IMR-90 (cell line): ENCODE measurements at regions not wholly inside any gene's neighbourhood (a gene's known extent, or its start where the extent isn't known, plus 50 kb on each side); places are given as distances from the start of the nearest gene placed in this dataset.

Experiments
- ATAC-seq: fragments of 200-7000 bp; cut with Tn5 transposase; 2 replicates; pipeline ENCODE4 v1.9.1; 2020; ENCODE audit warnings: low read depth, mild to moderate bottlenecking, moderate library complexity
- BruUV-seq: library from RNA; stranded (reverse); fragments of 400-500 nt; replicated peaks from 2 replicates; lab custom pipeline; 2021; lab: Mats Ljungman, UMichigan
- CTCF ChIA-PET: fragments of 300-600 bp; formaldehyde crosslinking; extraction: SDS; loops from one replicate; lab custom pipeline; 2021; ENCODE audit warnings: antibody characterized with exemption; lab: Yijun Ruan, JAX
- POLR2A ChIA-PET: fragments of 300-600 bp; sonication (Branson Sonifier 250); formaldehyde crosslinking; loops from one replicate; lab custom pipeline; 2022; ENCODE audit warnings: antibody characterized with exemption; ENCODE audit not compliant: unreplicated experiment; lab: Charles Lee
- DNase-seq: peaks from one replicate; pipeline ENCODE4 v3.0.0; 2013
- H2AFZ ChIP-seq: replicated peaks from 2 replicates; pipeline ENCODE3; 2013; ENCODE audit warnings: low read length, mild to moderate bottlenecking; ENCODE audit not compliant: poor library complexity
- H2AK5ac ChIP-seq: 2 replicates; pipeline ENCODE4 v1.6.1; 2013; ENCODE audit warnings: low read depth, low read length, inconsistent platforms
- H2AK9ac ChIP-seq: replicated peaks from 2 replicates; pipeline ENCODE3; 2013; ENCODE audit warnings: mild to moderate bottlenecking, low read depth, low read length, moderate library complexity; ENCODE audit not compliant: poor library complexity
- H2BK120ac ChIP-seq: 2 replicates; pipeline ENCODE4 v1.6.1; 2013; ENCODE audit warnings: low read depth, low read length, inconsistent platforms
- H2BK15ac ChIP-seq: 3 replicates; pipeline ENCODE4 v1.6.1; 2013; ENCODE audit warnings: low read depth, low read length, inconsistent platforms
- H2BK20ac ChIP-seq: 2 replicates; pipeline ENCODE4 v1.6.1; 2013; ENCODE audit warnings: low read depth, mild to moderate bottlenecking, inconsistent platforms, low read length, moderate library complexity
- H2BK5ac ChIP-seq: 2 replicates; pipeline ENCODE4 v1.6.1; 2013; ENCODE audit warnings: mild to moderate bottlenecking, low read depth, low read length, inconsistent platforms; ENCODE audit not compliant: poor library complexity, severe bottlenecking
- H3K14ac ChIP-seq: replicated peaks from 2 replicates; pipeline ENCODE4 v1.6.1; 2013; ENCODE audit warnings: low read depth, low read length, inconsistent platforms
- H3K18ac ChIP-seq: 2 replicates; pipeline ENCODE4 v1.6.1; 2013; ENCODE audit warnings: low read depth, low read length, control low read depth
- H3K23ac ChIP-seq: 2 replicates; pipeline ENCODE4 v1.6.1; 2013; ENCODE audit warnings: low read depth, low read length, inconsistent platforms
- H3K27ac ChIP-seq: 2 replicates; pipeline ENCODE4 v1.5.1; 2013; ENCODE audit warnings: mild to moderate bottlenecking, control low read depth, low read length; ENCODE audit not compliant: insufficient read depth
- H3K27me3 ChIP-seq: 2 replicates; pipeline ENCODE4 v1.6.1; 2013; ENCODE audit warnings: low read length; ENCODE audit not compliant: control insufficient read depth, insufficient read depth
- H3K36me3 ChIP-seq: 2 replicates; pipeline ENCODE4 v1.6.1; 2013; ENCODE audit warnings: low read length, mixed read lengths; ENCODE audit not compliant: control insufficient read depth, insufficient read depth
- H3K4ac ChIP-seq: 2 replicates; pipeline ENCODE4 v1.6.1; 2013; ENCODE audit warnings: low read depth, low read length, inconsistent platforms
- H3K4me1 ChIP-seq: 2 replicates; pipeline ENCODE4 v1.6.1; 2013; ENCODE audit warnings: low read length, mixed read lengths; ENCODE audit not compliant: control insufficient read depth, insufficient read depth
- H3K4me2 ChIP-seq: 2 replicates; pipeline ENCODE4 v1.6.1; 2013; ENCODE audit warnings: low read depth, mild to moderate bottlenecking, control low read depth, low read length, moderate library complexity
- H3K4me3 ChIP-seq: 2 replicates; pipeline ENCODE4 v1.5.1; 2013; ENCODE audit warnings: low read depth, mild to moderate bottlenecking, control low read depth, low read length, moderate library complexity; ENCODE audit not compliant: insufficient read depth
- H3K56ac ChIP-seq: 2 replicates; pipeline ENCODE4 v1.6.1; 2013; ENCODE audit warnings: low read length, inconsistent platforms; ENCODE audit not compliant: insufficient read depth; ENCODE audit errors: extremely low read depth
- H3K79me1 ChIP-seq, 2 experiments: 2 replicates each; pipeline ENCODE4 v1.6.1; 2013; ENCODE audit warnings: low read length in 2 of 2, inconsistent platforms in 1 of 2, low read depth in 1 of 2
- H3K9ac ChIP-seq: 2 replicates; pipeline ENCODE4 v1.6.1; 2013; ENCODE audit warnings: low read depth, low read length, control low read depth
- H3K9me1 ChIP-seq: 2 replicates; pipeline ENCODE4 v1.6.1; 2013; ENCODE audit warnings: low read length, inconsistent platforms; ENCODE audit not compliant: insufficient read depth
- H3K9me3 ChIP-seq: 2 replicates; pipeline ENCODE4 v1.6.1; 2013; ENCODE audit warnings: low read length; ENCODE audit not compliant: control insufficient read depth, insufficient read depth
- H4K20me1 ChIP-seq: 2 replicates; pipeline ENCODE4 v1.6.1; 2013; ENCODE audit warnings: low read length, inconsistent platforms; ENCODE audit not compliant: insufficient read depth
- H4K5ac ChIP-seq: 2 replicates; pipeline ENCODE4 v1.6.1; 2013; ENCODE audit warnings: mild to moderate bottlenecking, low read depth, low read length, control low read depth
- H4K8ac ChIP-seq, 2 experiments: 2 replicates each; pipeline ENCODE4 v1.6.1; 2013; ENCODE audit warnings: low read depth in 2 of 2, low read length in 2 of 2, control low read depth in 1 of 2, inconsistent platforms in 1 of 2
- H4K91ac ChIP-seq: 2 replicates; pipeline ENCODE4 v1.6.1; 2013; ENCODE audit warnings: low read depth, low read length, inconsistent platforms; ENCODE audit not compliant: insufficient read depth
- BHLHE40 ChIP-seq: fragments of 150-350 bp; IDR thresholded peaks from 2 replicates; pipeline ENCODE4 v1.6.1; 2016; ENCODE audit warnings: mild to moderate bottlenecking, low read depth, low read length
- CEBPB ChIP-seq: IDR thresholded peaks from 2 replicates; pipeline ENCODE4 v1.6.1; 2012; ENCODE audit warnings: low read depth, low read length, improper control_type of control experiment
- CHD1 ChIP-seq: IDR thresholded peaks from 2 replicates; pipeline ENCODE4 v1.6.1; 2012; ENCODE audit warnings: low read depth, low read length, improper control_type of control experiment
- CTCF ChIP-seq: conservative IDR thresholded peaks from 2 replicates; pipeline ENCODE4 v1.5.1; 2012; ENCODE audit warnings: mild to moderate bottlenecking, low read depth, low read length, improper control_type of control experiment
- ELK1 ChIP-seq: fragments of 150-350 bp; IDR thresholded peaks from 2 replicates; pipeline ENCODE4 v1.6.1; 2016; ENCODE audit warnings: low read depth, mild to moderate bottlenecking, low read length, moderate library complexity, borderline replicate concordance
- FOS ChIP-seq: fragments of 150-350 bp; IDR thresholded peaks from 2 replicates; pipeline ENCODE4 v1.6.1; 2016; ENCODE audit warnings: low read depth, low read length
- MAFK ChIP-seq: IDR thresholded peaks from 2 replicates; pipeline ENCODE4 v1.6.1; 2012; ENCODE audit warnings: low read depth, low read length, improper control_type of control experiment
- MAZ ChIP-seq: IDR thresholded peaks from 2 replicates; pipeline ENCODE4 v1.6.1; 2012; ENCODE audit warnings: low read depth, mild to moderate bottlenecking, low read length, improper control_type of control experiment, moderate library complexity, borderline replicate concordance
- MXI1 ChIP-seq: IDR thresholded peaks from 2 replicates; pipeline ENCODE4 v1.6.1; 2012; ENCODE audit warnings: low read depth, mild to moderate bottlenecking, low read length, moderate library complexity, borderline replicate concordance
- NFE2L2 ChIP-seq: fragments of 150-350 bp; IDR thresholded peaks from 2 replicates; pipeline ENCODE4 v1.6.1; 2016; ENCODE audit warnings: low read depth, mild to moderate bottlenecking, low read length
- POLR2A ChIP-seq: IDR thresholded peaks from 2 replicates; pipeline ENCODE4 v1.6.1; 2012; ENCODE audit warnings: mild to moderate bottlenecking, low read depth, low read length
- RAD21 ChIP-seq: IDR thresholded peaks from 2 replicates; pipeline ENCODE4 v1.6.1; 2012; ENCODE audit warnings: low read length, improper control_type of control experiment
- RCOR1 ChIP-seq: IDR thresholded peaks from 2 replicates; pipeline ENCODE4 v1.6.1; 2012; ENCODE audit warnings: mild to moderate bottlenecking, low read length, improper control_type of control experiment; ENCODE audit not compliant: insufficient replicate concordance
- RFX5 ChIP-seq: IDR thresholded peaks from 2 replicates; pipeline ENCODE4 v1.8.0; 2012; ENCODE audit warnings: low read depth, mild to moderate bottlenecking, low read length, moderate library complexity
- SMC3 ChIP-seq: fragments of 150-350 bp; IDR thresholded peaks from 2 replicates; pipeline ENCODE4 v1.6.1; 2016; ENCODE audit warnings: low read depth, mild to moderate bottlenecking, antibody characterized with exemption, low read length, moderate library complexity
- WGBS, 2 experiments: methylation state at CpG; one replicate each; pipeline versions ENCODE4 v1.1.5 to v1.1.7; 2013; ENCODE audit warnings: missing lambda C conversion rate in 2 of 2; ENCODE audit not compliant: insufficient read length in 1 of 2; ENCODE audit errors: extremely low coverage in 2 of 2; 5-methylcytosine and 5-hydroxymethylcytosine counted together
- dilution Hi-C: fragments of 300-500 bp; cut with HindIII; formaldehyde crosslinking; loops from one replicate; pipeline ENCODE4 v1.14.3; 2018; ENCODE audit warnings: low sequenced_read_pairs; ENCODE audit not compliant: unreplicated experiment
- in situ Hi-C: fragments of 300-500 bp; cut with MboI; formaldehyde crosslinking; loops from 3 replicates; pipeline ENCODE4 v1.14.3; 2019; ENCODE audit warnings: low sequenced_read_pairs, inconsistent platforms, mixed read lengths
- intact Hi-C: fragments of 100-400 bp; cut with micrococcal nuclease; formaldehyde crosslinking; loops from 2 replicates; pipeline ENCODE4 v1.10.0; 2022
- TF ChIP-seq, protein P1 (sequence below): fragments of 150-350 bp; IDR thresholded peaks from 2 replicates; pipeline ENCODE4 v1.6.1; 2017; ENCODE audit warnings: mild to moderate bottlenecking, antibody characterized with exemption, low read length, low read depth

DNA sequence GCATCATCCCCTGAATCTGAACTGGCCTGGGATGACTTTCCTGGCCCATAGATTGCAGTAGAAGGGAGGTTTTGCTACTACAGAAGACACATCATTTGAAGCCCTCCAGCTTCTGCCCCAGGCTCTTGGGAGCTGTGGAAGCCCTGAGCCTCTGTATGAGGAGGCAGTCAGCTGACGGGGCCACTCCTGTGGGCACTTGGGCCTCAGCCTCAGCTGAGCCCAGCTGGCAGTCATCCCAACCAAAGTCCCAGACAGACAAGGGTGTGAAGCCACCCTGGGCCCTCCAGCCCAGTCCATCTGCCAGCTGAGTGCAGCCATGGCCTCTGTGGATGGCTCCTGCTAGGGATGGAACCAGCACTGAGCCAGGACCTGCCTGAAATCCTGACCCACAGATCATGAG is 502.3 kb upstream of the HS6ST1 start:
- H3K4me1 ChIP-seq = no peaks in the 10 kb centered on the region
- ATAC-seq = no peak
- no peak overlapping the region for H2AK5ac ChIP-seq
- H3K4me2 ChIP-seq = no peak overlapping the region
- H2BK20ac ChIP-seq = no peak overlapping the region
- no peaks in the 10 kb centered on the region; the same call in 1 of the 2 replicates for H3K27me3 ChIP-seq
- H3K27ac ChIP-seq = no peak overlapping the region
- CTCF ChIA-PET = no interaction called here
- H3K4me3 ChIP-seq = no peak overlapping the region
- no peak overlapping the region for H4K8ac ChIP-seq
- H2AK9ac ChIP-seq = no peak overlapping the region
- intact Hi-C loops (no loop called here), dilution Hi-C loops (no loop called here), in situ Hi-C loops (no loop called here)
- H3K56ac ChIP-seq = no peak overlapping the region
- no peak overlapping the region for H2BK15ac ChIP-seq
- no peak for TF ChIP-seq RAD21
- no peak for TF ChIP-seq CHD1
- no peak for TF ChIP-seq MAFK
- no peak for TF ChIP-seq ELK1
- TF ChIP-seq CTCF = no peak
- no peak for TF ChIP-seq RCOR1
- no peak for TF ChIP-seq SMC3
- TF ChIP-seq RFX5 = no peak
- TF ChIP-seq, protein P1, sequence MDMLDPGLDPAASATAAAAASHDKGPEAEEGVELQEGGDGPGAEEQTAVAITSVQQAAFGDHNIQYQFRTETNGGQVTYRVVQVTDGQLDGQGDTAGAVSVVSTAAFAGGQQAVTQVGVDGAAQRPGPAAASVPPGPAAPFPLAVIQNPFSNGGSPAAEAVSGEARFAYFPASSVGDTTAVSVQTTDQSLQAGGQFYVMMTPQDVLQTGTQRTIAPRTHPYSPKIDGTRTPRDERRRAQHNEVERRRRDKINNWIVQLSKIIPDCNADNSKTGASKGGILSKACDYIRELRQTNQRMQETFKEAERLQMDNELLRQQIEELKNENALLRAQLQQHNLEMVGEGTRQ = no peak
- no peak for TF ChIP-seq CEBPB
- no peak for TF ChIP-seq MXI1
- TF ChIP-seq POLR2A = no peak
- TF ChIP-seq FOS = no peak
- no peak for TF ChIP-seq NFE2L2
- TF ChIP-seq BHLHE40 = no peak
- TF ChIP-seq MAZ = no peak
- no peak for DNase-seq
- no peak overlapping the region for H4K91ac ChIP-seq
- no peaks in the 10 kb centered on the region for H3K9me3 ChIP-seq
- POLR2A ChIA-PET = no interaction called here
- no TSS peak for BruUV-seq
- no peaks in the 10 kb centered on the region for H3K36me3 ChIP-seq
- no peaks in the 10 kb centered on the region for H4K20me1 ChIP-seq
- no peak overlapping the region for H3K4ac ChIP-seq
- no peak overlapping the region for H2BK120ac ChIP-seq
- no peak overlapping the region for H2BK5ac ChIP-seq
- H3K14ac ChIP-seq = no peak overlapping the region
- H3K9me1 ChIP-seq = no peaks in the 10 kb centered on the region
- no peak overlapping the region for H3K9ac ChIP-seq
- no CpG with 5 or more reads among the region's 1 CpG for WGBS, 2 experiments
- H2AFZ ChIP-seq = no peak overlapping the region
- H3K23ac ChIP-seq = no peak overlapping the region
- H3K79me1 ChIP-seq = no peaks in the 10 kb centered on the region
- H3K18ac ChIP-seq = no peak overlapping the region
- no peak overlapping the region for H4K5ac ChIP-seq
